ENCODE measurements at regions not wholly inside any gene's neighbourhood (a gene's known extent, or its start where the extent isn't known, plus 50 kb on each side); places are given as distances from the start of the nearest gene placed in this dataset.

GRCh38 chr3:5687230-5687629 lies 499.7 kb downstream of the EDEM1 start:
- Histone ChIP-seq H3K4me1 (no peaks in the 10 kb centered on the region), H3K27ac (no peak overlapping the region), H3K4me3 (no peak overlapping the region), H3K9me3 (peaks cover 4% of the 10 kb centered on the region; the same call in 1 of the 3 replicates), H3K4me2 (no peak overlapping the region)
- 0% methylated on average over 3 of the region's 3 CpGs for WGBS (ENCODE audit: missing lambda C conversion rate)
- DNase-seq (ENCODE audit: low read depth in 1 of 2, low spot score in 1 of 2) (no peak), ATAC-seq (no peak), FAIRE-seq (no peak)
- CTCF ChIA-PET, result no interaction called here
- POLR2A ChIA-PET, result no interaction called here
- TF ChIP-seq HOXA7 (CRISPR knock-in tag; IDR thresholded peaks at IDR 0.05) (no peak), BHLHE40 (IDR thresholded peaks at IDR 0.05; ENCODE audit: low read depth, low read length) (no peak), CEBPB (IDR thresholded peaks at IDR 0.05) (no peak)

- Histone ChIP-seq H3K27ac (no peak overlapping the region), H3K9me3 (peaks cover 4% of the 10 kb centered on the region; the same call in 1 of the 3 replicates), H3K4me3 (no peak overlapping the region), H3K4me1 (no peaks in the 10 kb centered on the region), H3K4me2 (no peak overlapping the region)
- ATAC-seq (no peak), FAIRE-seq (no peak), DNase-seq (ENCODE audit: low read depth in 1 of 2, low spot score in 1 of 2) (no peak)
- no peak for TF ChIP-seq EHF (CRISPR knock-in tag; IDR thresholded peaks at IDR 0.05)
- no peak for TF ChIP-seq HES2 (IDR thresholded peaks at IDR 0.05)
- TF ChIP-seq ATOH8 (CRISPR knock-in tag; IDR thresholded peaks at IDR 0.05; ENCODE audit: low read depth), result no peak
- TF ChIP-seq ELK1 (IDR thresholded peaks at IDR 0.05; ENCODE audit: low read depth, low read length), result no peak
- no peak for TF ChIP-seq EP300 (IDR thresholded peaks at IDR 0.05)
- no peak for TF ChIP-seq CBX2 (IDR thresholded peaks at IDR 0.05; ENCODE audit: borderline replicate concordance, low read depth)
- TF ChIP-seq TP53 (CRISPR knock-in tag; IDR thresholded peaks at IDR 0.05), result no peak
- TF ChIP-seq FOXS1 (CRISPR knock-in tag; IDR thresholded peaks at IDR 0.05), result no peak
- no peak for TF ChIP-seq RNF2 (IDR thresholded peaks at IDR 0.05; ENCODE audit: borderline replicate concordance, low read depth)
- no peak for TF ChIP-seq KDM5A (IDR thresholded peaks at IDR 0.05)
- no peak for TF ChIP-seq CHD4 (IDR thresholded peaks at IDR 0.05; ENCODE audit: borderline replicate concordance)
- ChIA-PET CTCF (no interaction called here), POLR2A (no interaction called here)
Observed at GRCh38 chr3:5690490-5690889, 503.0 kb downstream of the EDEM1 start.

GRCh38 chr3:5690904-5691532 lies 503.5 kb downstream of the EDEM1 start:
- ChIA-PET POLR2A (no interaction called here), CTCF (no interaction called here)
- no peak overlapping the region for H3K4me2 ChIP-seq
- TF ChIP-seq JUNB (IDR thresholded peaks at IDR 0.05) (no peak), RFX5 (IDR thresholded peaks at IDR 0.05) (no peak), HOXB13 (CRISPR knock-in tag; IDR thresholded peaks at IDR 0.05; ENCODE audit: low read depth) (no peak), HOXB5 (CRISPR knock-in tag; IDR thresholded peaks at IDR 0.05) (no peak), TP53 (CRISPR knock-in tag; IDR thresholded peaks at IDR 0.05) (no peak), POLR2AphosphoS2 (conservative IDR thresholded peaks at IDR 0.05; ENCODE audit: low read length) (no peak), CTCF (IDR thresholded peaks at IDR 0.05) (no peak), MAFK (IDR thresholded peaks at IDR 0.05; ENCODE audit: partially characterized antibody) (no peak), NPAS2 (CRISPR knock-in tag; IDR thresholded peaks at IDR 0.05; ENCODE audit: borderline replicate concordance) (no peak), CHD4 (IDR thresholded peaks at IDR 0.05; ENCODE audit: borderline replicate concordance) (no peak)
- 35% methylated on average over 3 of the region's 3 CpGs for WGBS (ENCODE audit: missing lambda C conversion rate)
- H3K27ac ChIP-seq, result no peak overlapping the region
- FAIRE-seq (no peak), DNase-seq (ENCODE audit: low read depth in 1 of 2, low spot score in 1 of 2) (no peak), ATAC-seq (no peak)
- no peaks in the 10 kb centered on the region for H3K4me1 ChIP-seq
- H3K9me3 ChIP-seq, result peaks cover 4% of the 10 kb centered on the region; the same call in 1 of the 3 replicates
- H3K4me3 ChIP-seq, result no peak overlapping the region

Measured in A549 (cell line).